ENCODE measurements at regions not wholly inside any gene's neighbourhood (a gene's known extent, or its start where the extent isn't known, plus 50 kb on each side); places are given as distances from the start of the nearest gene placed in this dataset.

- peak; percentile 27 for TF ChIP-seq CTCF (IDR thresholded peaks at IDR 0.05)
- TF ChIP-seq EZH2 (IDR thresholded peaks at IDR 0.05) = no peak
- no peak for TF ChIP-seq EZH2phosphoT487 (IDR thresholded peaks at IDR 0.05)
Measured at GRCh38 chr1:195580988-195581387, 1027.3 kb downstream of the KCNT2 start.

Measured in neural progenitor cell (in vitro differentiated cells).